Activated T-cell treated with anti-CD3 and anti-CD28 coated beads for 4 hours (primary cell): ENCODE measurements at regions not wholly inside any gene's neighbourhood (a gene's known extent, or its start where the extent isn't known, plus 50 kb on each side); places are given as distances from the start of the nearest gene placed in this dataset.
"Not testable (repeated sequence)": the region's sequence is repeated elsewhere in the genome, so short reads cannot be mapped to it uniquely, and the experiment has no call there.

Source experiments
- DNase-seq: peaks from one replicate; pipeline ENCODE4 v3.0.0-alpha.2; 2020

DNA sequence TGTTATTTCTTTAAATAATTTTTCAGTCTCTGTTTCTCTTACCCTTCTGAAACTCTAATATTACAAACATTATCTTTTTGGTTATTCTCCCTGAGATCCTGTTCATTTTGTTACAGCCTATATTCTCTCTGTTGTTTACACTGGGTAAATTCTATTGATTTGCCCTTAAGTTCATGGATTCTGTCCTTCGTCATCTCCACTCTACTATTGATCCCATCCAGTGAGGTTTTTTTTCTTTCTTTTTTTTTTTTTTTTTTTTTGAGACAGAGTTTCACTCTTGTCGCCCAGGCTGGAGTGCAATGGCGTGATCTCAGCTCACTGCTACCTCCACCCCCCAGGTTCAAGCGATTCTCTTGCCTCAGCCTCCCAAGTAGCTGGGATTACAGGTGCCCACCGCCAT is 393.9 kb downstream of the ZNF674 start:
- DNase-seq, result not testable (repeated sequence)

DNA sequence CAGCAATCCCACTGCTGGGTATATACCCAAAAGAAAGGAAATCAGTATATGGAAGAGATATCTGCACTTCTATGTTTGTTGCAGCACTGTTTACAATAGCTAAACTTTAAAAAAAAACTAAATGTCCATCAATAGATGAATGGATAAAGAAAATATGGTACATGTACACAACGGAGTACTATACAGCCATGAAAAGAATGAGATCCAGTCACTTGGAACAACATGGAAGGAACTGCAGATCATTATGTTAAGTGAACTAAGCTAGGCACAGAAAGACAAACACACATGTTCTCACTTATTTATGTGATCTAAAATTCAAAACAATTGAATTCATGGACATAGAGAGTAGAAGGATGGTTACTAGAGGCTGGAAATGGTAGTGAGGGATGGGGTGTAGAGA is 400.7 kb downstream of the ZNF674 start:
- no peak for DNase-seq

DNA sequence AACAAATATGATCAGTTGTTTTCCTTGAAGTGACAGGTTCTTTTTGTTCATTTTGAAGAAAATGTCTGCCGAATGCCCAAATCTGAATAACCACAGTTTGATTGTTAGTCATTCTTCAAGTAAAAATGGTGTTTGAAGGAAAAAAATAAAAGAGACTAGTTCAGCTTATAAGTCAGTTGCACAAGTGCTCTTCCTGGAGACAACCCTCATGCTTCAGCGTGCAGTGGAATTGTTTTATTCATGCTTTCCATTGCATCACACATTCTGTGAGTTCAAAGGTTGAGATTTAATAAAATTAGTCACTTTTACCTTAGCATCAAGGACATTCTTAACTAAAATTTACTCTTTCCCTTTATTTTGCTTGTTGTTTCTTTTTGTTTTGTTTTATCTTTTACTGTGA is 404.9 kb downstream of the ZNF674 start:
- DNase-seq, result no peak

GRCh38 chrX:46130247-46130646 is 415.0 kb downstream of the ZNF674 start:
- no peak for DNase-seq

- no peak for DNase-seq
Measured at GRCh38 chrX:46125111-46125510, 420.1 kb downstream of the ZNF674 start.

GRCh38 chrX:46117234-46117633 is 428.0 kb downstream of the ZNF674 start:
- no peak for DNase-seq

- DNase-seq, result not testable (repeated sequence)
Measured at GRCh38 chrX:46087310-46087709, 457.9 kb downstream of the ZNF674 start.

DNA sequence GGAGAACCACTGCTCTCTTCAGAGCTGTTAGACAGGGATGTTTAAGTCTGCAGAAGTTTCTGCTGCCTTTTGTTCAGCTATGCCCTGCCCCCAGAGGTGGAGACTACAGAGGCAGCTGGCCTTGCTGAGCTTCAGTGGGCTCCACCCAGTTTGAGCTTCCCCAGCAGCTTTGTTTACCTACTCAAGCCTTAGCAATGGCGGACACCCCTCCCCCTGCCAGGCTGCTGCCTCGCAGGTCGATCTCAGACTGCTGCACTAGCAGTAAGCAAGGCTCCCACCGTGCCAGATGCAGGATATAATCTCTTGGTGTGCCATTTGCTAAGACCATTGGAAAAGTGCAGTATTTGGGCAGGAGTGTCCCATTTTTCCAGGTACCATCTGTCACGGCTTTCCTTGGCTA is 465.1 kb downstream of the ZNF674 start:
- not testable (repeated sequence) for DNase-seq

- no peak for DNase-seq
Measured at GRCh38 chrX:46072791-46073190, 472.4 kb downstream of the ZNF674 start.

- no peak for DNase-seq
Measured at GRCh38 chrX:46072372-46072771, 472.8 kb downstream of the ZNF674 start.

DNA sequence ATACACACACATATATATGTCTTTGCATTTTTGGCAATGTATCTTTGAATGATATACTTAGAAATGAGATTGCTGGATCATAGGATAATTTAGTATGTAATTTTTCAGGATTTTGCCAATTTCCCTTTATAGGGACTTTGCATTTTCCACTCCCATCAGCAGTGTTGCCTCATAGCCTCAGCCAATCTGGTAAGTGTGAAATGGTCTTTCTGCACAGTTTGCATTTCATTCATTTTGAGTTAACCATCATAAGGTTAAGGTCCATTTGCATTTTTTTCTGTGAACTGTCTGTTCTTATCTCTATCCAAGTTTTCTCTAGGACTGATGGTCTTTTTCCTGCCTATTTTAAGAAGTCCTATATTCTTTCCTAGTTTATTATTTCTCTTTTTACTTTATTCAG is 474.8 kb downstream of the ZNF674 start:
- DNase-seq, result no peak

- DNase-seq, result no peak
Measured at GRCh38 chrX:46059316-46059715, 485.9 kb downstream of the ZNF674 start.

GRCh38 chrX:46044486-46044885 is 500.7 kb downstream of the ZNF674 start:
- DNase-seq, result no peak

DNA sequence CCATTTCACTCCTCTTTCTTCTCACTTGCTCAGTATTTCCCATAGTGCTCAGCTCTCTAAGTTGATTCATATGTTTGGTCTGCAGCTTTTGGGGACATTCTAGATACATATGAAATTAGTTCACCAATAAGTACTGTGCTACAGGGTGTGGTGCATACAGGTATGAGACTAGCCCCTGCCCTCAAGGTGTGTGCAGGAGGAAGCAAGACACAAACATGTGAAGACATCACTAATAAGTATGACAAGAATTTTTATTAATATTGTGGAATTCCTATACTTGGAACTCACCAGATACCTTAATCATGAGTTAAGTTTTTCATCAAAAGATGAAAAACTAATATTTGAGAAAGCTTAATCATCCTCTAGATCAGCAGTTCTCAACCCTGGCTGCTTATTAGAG is 505.2 kb downstream of the ZNF674 start:
- DNase-seq, result no peak

DNA sequence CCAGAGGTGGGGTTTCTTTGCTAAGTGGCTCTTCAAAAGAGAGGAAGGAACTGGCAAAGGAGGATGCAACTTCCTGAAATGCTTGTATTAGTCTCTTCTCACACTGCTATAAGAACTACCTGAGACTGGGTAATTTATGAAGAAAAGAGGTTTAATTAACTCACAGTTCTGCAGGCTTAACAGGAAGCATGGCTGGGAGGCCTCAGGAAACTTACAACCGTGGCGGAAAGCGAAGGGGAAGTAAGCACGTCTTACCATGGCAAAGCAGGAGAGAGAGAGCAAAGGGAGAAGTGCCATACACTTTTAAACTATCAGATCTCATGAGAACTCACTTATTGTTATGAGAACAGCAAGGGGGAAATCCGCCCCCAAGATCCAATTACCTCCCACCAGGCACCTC is 505.7 kb downstream of the ZNF674 start:
- no peak for DNase-seq

DNA sequence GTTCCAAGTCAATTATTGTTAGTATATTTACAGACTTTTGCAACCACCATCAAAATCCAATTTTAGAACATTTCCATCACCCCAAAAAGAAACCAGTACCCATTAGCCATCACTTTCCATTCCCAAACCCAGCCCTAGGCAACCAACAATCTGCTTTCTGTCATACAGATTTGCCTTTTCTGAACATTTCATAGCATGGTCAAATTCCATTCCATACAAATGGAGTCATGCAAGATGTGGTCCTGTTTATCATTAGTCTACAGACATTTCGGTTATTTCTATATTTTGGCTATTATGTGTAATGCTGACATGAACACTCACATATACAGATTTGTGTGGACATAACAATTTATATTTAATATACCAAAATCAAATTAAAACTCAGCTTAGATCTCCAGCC is 508.7 kb downstream of the ZNF674 start:
- no peak for DNase-seq

DNA sequence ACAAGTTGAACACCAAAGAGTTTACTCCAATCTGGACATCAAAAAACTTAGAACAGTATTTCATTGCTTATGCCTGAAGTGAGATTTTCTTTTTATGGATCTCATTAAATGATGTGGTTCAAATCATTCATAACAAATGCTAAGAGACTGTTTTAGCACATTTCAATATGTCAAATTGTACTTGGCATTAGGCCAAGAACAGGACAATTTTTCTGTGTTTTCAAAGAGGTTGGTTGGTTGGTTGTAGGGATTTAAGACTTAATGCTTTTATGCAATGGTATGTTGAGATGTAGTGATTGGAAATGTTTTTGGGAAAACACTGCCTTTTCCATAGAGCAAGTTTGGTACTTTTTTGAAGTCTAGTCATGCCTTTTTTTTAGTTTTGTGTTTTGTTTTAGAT is 510.4 kb downstream of the ZNF674 start:
- no peak for DNase-seq

GRCh38 chrX:46029777-46030176 is 515.4 kb downstream of the ZNF674 start:
- no peak for DNase-seq

GRCh38 chrX:46016296-46016695 is 528.9 kb downstream of the ZNF674 start:
- no peak for DNase-seq

- no peak for DNase-seq
Measured at GRCh38 chrX:46015653-46016052, 529.6 kb downstream of the ZNF674 start.

GRCh38 chrX:45992402-45993123 is 552.7 kb downstream of the ZNF674 start:
- no peak for DNase-seq

- DNase-seq, result no peak
Measured at GRCh38 chrX:45986971-45987370, 558.2 kb downstream of the ZNF674 start.

- no peak for DNase-seq
Measured at GRCh38 chrX:45986081-45986480, 559.1 kb downstream of the ZNF674 start.

- DNase-seq, result not testable (repeated sequence)
Measured at GRCh38 chrX:45982958-45983727, 562.1 kb downstream of the ZNF674 start.

- no peak for DNase-seq
Measured at GRCh38 chrX:45980726-45981125, 564.5 kb downstream of the ZNF674 start.
